ENCODE measurements at regions not wholly inside any gene's neighbourhood (a gene's known extent, or its start where the extent isn't known, plus 50 kb on each side); places are given as distances from the start of the nearest gene placed in this dataset.

GRCh38 chr6:134455319-134455718 is 137.4 kb upstream of the SGK1 start:
- Histone ChIP-seq H3K4me3 (ENCODE audit: extremely low read depth in 1 of 4, insufficient read depth in 2 of 4, low read depth in 3 of 4, low read length in 4 of 4) (no peak overlapping the region), H3K27me3 (replicated peaks in 1 of 4; ENCODE audit: control insufficient read depth in 3 of 4, extremely low read depth in 1 of 4, insufficient read depth in 3 of 4, low read length in 3 of 4) (no peaks in the 10 kb centered on the region), H3K79me1 (ENCODE audit: low read depth, low read length) (no peaks in the 10 kb centered on the region), H3K56ac (replicated peaks; ENCODE audit: insufficient read length, low read depth, low read length) (no peak overlapping the region), H3K18ac (ENCODE audit: extremely low read depth, low read length) (no peak overlapping the region), H4K8ac (ENCODE audit: extremely low read depth, insufficient read depth, low read length) (no peak overlapping the region), H3K23me2 (ENCODE audit: low read depth, low read length) (no peaks in the 10 kb centered on the region), H3K4ac (replicated peaks; ENCODE audit: insufficient read length, low read depth, low read length) (no peak overlapping the region), H3K4me1 (replicated peaks in 1 of 4; ENCODE audit: control insufficient read depth in 3 of 4, insufficient read depth in 4 of 4, low read length in 3 of 4) (peaks cover 0 to 11% (median 10%) of the 10 kb centered on the region in 4 experiments; a peak in 4 of 7 replicates), H3K23ac (ENCODE audit: insufficient read length) (no peak overlapping the region), H2BK12ac (ENCODE audit: low read depth, low read length) (peak overlapping the region; percentile 42; the same call in 1 of the 2 replicates), H2AK5ac (ENCODE audit: low read depth, low read length) (no peak overlapping the region), H3K79me2 (ENCODE audit: control insufficient read depth in 1 of 2, insufficient read depth in 2 of 2, low read length in 2 of 2) (no peaks in the 10 kb centered on the region), H3K9ac (replicated peaks in 1 of 4; ENCODE audit: extremely low read depth in 1 of 4, low read depth in 3 of 4, low read length in 3 of 4) (no peak overlapping the region), H3K4me2 (ENCODE audit: insufficient read depth in 1 of 2, low read depth in 2 of 2, low read length in 2 of 2) (no peak overlapping the region), H2BK15ac (ENCODE audit: low read length) (no peak overlapping the region), H2BK20ac (ENCODE audit: low read length) (no peak overlapping the region), H3K36me3 (ENCODE audit: control insufficient read depth in 2 of 4, insufficient read depth in 4 of 4, low read length in 3 of 4) (no peaks in the 10 kb centered on the region), H2BK5ac (ENCODE audit: low read depth, low read length) (no peak overlapping the region), H2BK120ac (replicated peaks; ENCODE audit: low read depth, low read length) (no peak overlapping the region), H4K20me1 (replicated peaks in 1 of 2; ENCODE audit: control insufficient read depth in 1 of 2, insufficient read depth in 2 of 2, low read length in 2 of 2) (no peaks in the 10 kb centered on the region), H4K91ac (replicated peaks; ENCODE audit: insufficient read length, low read length) (no peak overlapping the region), H4K5ac (ENCODE audit: insufficient read length, low read depth, low read length) (no peak overlapping the region), H3K27ac (ENCODE audit: low read depth, low read length) (no peak overlapping the region), H3K14ac (ENCODE audit: insufficient read length) (no peak overlapping the region), H2AFZ (ENCODE audit: low read length) (no peak overlapping the region), H3K9me3 (ENCODE audit: insufficient read depth in 2 of 2, low read depth in 1 of 2, low read length in 1 of 2) (no peaks in the 10 kb centered on the region)
- FAIRE-seq = no peak
- POLR2A ChIA-PET (ENCODE audit: partially characterized antibody) = no interaction called here
- TF ChIP-seq NRF1 (IDR thresholded peaks at IDR 0.05; ENCODE audit: low read depth, low read length) (no peak), RNF2 (IDR thresholded peaks at IDR 0.05; ENCODE audit: borderline replicate concordance, low read depth, low read length, missing control alignments, poor library complexity, severe bottlenecking) (no peak), POU5F1 (IDR thresholded peaks at IDR 0.05; ENCODE audit: low read depth, low read length) (no peak), RAD21 (IDR thresholded peaks at IDR 0.05 in 1 of 2, conservative IDR thresholded peaks at IDR 0.05 in 1 of 2; ENCODE audit: low read depth in 2 of 2, low read length in 2 of 2) (no peak), CBX5 (IDR thresholded peaks at IDR 0.05; ENCODE audit: low read depth, low read length) (no peak), CREB1 (IDR thresholded peaks at IDR 0.05) (no peak), RBBP5 (IDR thresholded peaks at IDR 0.05; ENCODE audit: borderline replicate concordance, low read depth, low read length) (no peak), USF2 (IDR thresholded peaks at IDR 0.05; ENCODE audit: low read length) (no peak), YY1 (IDR thresholded peaks at IDR 0.05; ENCODE audit: low read depth, low read length) (no peak)
- CTCF ChIA-PET (ENCODE audit: partially characterized antibody) = interaction anchor here (1.1 kb wide), 2 partner anchors 14 to 21 kb away, joined by 3 to 4 read pairs; no protein-coding TSS in a partner anchor
- no peak for DNase-seq (ENCODE audit: low read depth in 1 of 2, low spot score in 2 of 2)
- WGBS, 2 experiments (ENCODE audit: extremely low coverage in 1 of 2, insufficient coverage in 1 of 2, insufficient read length in 1 of 2, insufficient replicate concordance in 2 of 2, low coverage in 1 of 2, low lambda C conversion rate in 2 of 2, missing lambda C conversion rate in 1 of 2) = 82% methylated on average over 3 of the region's 3 CpGs; no CpG with 5 or more reads in 1 of the 2 experiments
